Coronary artery (tissue), 2 donors: ENCODE measurements at regions not wholly inside any gene's neighbourhood (a gene's known extent, or its start where the extent isn't known, plus 50 kb on each side); places are given as distances from the start of the nearest gene placed in this dataset.

Experiments used
- DNase-seq: peaks from one replicate; pipeline ENCODE4 v3.0.0-alpha.2; 2017; ENCODE audit warnings: low spot score
- H3K27ac ChIP-seq, 2 donors: fragments of 200-600 bp; sonication (generic); one replicate each; pipeline ENCODE4 v1.5.1; 2016 to 2019
- H3K4me3 ChIP-seq: fragments of 200-600 bp; sonication (generic); 2 replicates; pipeline ENCODE4 v1.5.1; 2016; ENCODE audit warnings: mild to moderate bottlenecking, moderate library complexity
- TF ChIP-seq, protein P1 (sequence below): fragments of 200-600 bp; sonication (generic); IDR thresholded peaks from one replicate; pipeline ENCODE4 v1.5.1; 2019; ENCODE audit warnings: antibody characterized with exemption

- TF ChIP-seq, protein P1, sequence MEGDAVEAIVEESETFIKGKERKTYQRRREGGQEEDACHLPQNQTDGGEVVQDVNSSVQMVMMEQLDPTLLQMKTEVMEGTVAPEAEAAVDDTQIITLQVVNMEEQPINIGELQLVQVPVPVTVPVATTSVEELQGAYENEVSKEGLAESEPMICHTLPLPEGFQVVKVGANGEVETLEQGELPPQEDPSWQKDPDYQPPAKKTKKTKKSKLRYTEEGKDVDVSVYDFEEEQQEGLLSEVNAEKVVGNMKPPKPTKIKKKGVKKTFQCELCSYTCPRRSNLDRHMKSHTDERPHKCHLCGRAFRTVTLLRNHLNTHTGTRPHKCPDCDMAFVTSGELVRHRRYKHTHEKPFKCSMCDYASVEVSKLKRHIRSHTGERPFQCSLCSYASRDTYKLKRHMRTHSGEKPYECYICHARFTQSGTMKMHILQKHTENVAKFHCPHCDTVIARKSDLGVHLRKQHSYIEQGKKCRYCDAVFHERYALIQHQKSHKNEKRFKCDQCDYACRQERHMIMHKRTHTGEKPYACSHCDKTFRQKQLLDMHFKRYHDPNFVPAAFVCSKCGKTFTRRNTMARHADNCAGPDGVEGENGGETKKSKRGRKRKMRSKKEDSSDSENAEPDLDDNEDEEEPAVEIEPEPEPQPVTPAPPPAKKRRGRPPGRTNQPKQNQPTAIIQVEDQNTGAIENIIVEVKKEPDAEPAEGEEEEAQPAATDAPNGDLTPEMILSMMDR, result no peak
- no peak overlapping the region for H3K4me3 ChIP-seq
- no peak overlapping the region for H3K27ac ChIP-seq
- no peak for DNase-seq
Measured at GRCh38 chr14:31943217-31943799, 133.8 kb upstream of the ARHGAP5 start.

DNA sequence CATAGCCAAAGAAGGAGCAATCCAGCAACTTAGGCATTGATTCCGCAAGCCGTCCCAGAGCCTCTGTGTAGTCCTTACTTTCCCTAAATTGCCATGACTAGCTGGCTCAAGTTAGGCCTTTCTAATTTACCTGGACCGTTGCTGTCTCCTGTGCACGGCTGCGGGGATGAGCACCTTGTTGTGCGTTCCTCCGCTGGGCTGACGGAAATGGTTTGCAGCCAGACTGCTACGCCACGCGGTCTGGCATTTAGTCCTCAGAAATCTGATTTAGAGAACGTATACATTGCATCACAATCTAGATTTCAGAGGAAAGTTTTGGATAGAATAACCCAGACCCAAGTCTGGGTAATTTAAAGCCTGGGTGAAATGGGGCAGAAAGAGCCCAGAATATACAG lies 133.2 kb upstream of the ARHGAP5 start:
- no peak for DNase-seq
- Histone ChIP-seq H3K4me3 (no peak overlapping the region), H3K27ac (no peak overlapping the region)
- TF ChIP-seq, protein P1, result no peak

DNA sequence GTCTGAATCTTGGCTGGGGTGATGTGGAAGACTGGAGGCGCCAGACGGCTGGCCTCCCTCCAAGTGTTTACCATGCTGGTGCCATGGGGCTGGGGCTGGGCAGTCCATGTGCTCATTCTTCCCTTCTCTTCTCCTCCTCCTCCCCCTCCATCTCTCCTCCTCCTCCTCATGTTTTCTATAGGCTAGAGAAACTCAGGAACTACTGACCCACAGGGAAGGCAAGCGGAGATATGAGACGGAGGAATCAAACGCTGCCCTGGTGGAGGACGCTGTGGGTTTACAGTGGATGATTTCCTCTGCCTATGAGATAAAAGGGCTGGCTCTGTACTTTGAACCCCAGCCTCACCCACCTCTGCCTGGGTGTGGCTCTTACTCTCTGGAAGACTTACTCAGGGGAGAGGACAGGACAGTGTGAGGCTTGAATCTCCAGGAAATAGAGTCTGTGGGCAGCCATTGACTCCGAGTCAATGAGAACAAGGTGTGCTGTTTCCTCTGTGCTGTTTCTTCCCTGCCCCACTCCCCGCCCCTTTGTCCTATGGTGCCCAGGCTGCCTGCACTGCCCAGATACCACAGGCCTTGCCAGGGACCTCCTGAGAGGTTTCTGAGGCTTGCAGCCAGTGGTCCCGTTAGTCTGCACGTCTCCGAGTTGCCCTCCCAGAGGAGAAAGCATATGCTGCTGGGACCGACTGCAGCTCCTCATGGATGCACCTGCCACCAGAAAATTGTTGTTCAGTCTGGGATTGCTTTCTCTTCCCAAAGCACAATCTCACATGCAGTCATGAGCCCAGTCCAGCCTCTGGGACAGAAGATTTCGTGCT lies 132.6 kb upstream of the ARHGAP5 start:
- no peak for DNase-seq
- Histone ChIP-seq H3K4me3 (no peak overlapping the region), H3K27ac (no peak overlapping the region)
- TF ChIP-seq, protein P1, result no peak

- H3K4me3 ChIP-seq, result no peak overlapping the region
- TF ChIP-seq, protein P1, result no peak
- no peak for DNase-seq
- no peak overlapping the region for H3K27ac ChIP-seq
Measured at GRCh38 chr14:31945074-31945613, 132.0 kb upstream of the ARHGAP5 start.

DNA sequence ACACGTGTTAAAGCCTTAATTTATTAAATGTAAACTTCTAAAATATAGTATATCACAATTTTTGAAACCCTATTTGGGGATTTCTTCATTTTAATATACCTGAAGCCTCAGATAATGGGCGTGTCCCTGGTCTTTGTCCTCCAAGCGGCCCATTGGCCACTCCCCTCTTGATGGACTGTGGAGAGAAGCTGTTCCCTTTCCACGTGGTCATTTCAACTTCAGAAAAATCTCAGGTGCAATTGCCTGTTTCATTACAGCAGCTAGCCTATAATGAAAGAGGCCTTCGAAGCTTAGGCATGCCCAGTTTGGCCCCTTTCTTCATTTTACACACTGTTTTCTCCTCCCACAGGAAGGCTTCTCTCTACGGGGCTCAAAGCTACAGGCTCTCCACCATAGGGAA lies 131.4 kb upstream of the ARHGAP5 start:
- no peak overlapping the region for H3K4me3 ChIP-seq
- no peak overlapping the region for H3K27ac ChIP-seq
- DNase-seq, result no peak
- TF ChIP-seq, protein P1, result no peak

- TF ChIP-seq, protein P1, result no peak
- DNase-seq, result no peak
- H3K27ac ChIP-seq, result no peak overlapping the region
- H3K4me3 ChIP-seq, result no peak overlapping the region
Measured at GRCh38 chr14:31947076-31947475, 130.0 kb upstream of the ARHGAP5 start.
